Cardiac fibroblast (primary cell): ENCODE measurements at regions not wholly inside any gene's neighbourhood (a gene's known extent, or its start where the extent isn't known, plus 50 kb on each side); places are given as distances from the start of the nearest gene placed in this dataset.
A peak's percentile ranks its signal among the peaks of the same experiment; 100 is the strongest.

ENCODE experiments used
- DNase-seq, 2 donors: peaks; one replicate each; pipeline versions ENCODE4 v3.0.0 to v3.0.0-alpha.2; 2010; ENCODE audit warnings: low read depth in 2 of 2
- H3K4me3 ChIP-seq, 2 donors: replicated peaks in 1 of 2; 1 replicate in 1 of 2; 2 replicates in 1 of 2; pipeline ENCODE4 v1.5.1; 2011; ENCODE audit warnings: low read depth in 2 of 2, low read length in 2 of 2, mild to moderate bottlenecking in 2 of 2, moderate library complexity in 1 of 2
- CTCF ChIP-seq: IDR thresholded peaks from one replicate; pipeline ENCODE4 v1.5.1; 2011; ENCODE audit warnings: low read depth, mild to moderate bottlenecking, low read length, inconsistent platforms

DNA sequence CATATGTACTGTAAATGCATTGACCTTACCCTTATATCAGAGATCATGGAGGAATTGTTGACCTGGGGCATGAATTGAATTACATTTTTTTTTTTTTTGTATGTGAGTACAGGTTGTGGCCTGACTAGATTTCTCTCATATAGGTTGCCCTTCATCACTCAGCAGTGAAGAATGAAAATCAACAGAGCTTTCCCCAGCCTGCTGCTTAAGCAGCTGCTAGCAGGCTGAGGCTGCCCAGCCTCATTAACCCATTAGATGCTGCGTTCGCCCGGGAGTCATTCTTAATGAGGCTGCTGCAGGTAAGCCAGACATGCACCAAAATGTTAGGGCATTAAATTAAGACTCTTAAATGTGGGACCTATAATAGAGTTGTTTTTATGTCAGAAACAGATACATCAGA is 236.0 kb downstream of the ETNK1 start:
- no peak overlapping the region for H3K4me3 ChIP-seq
- TF ChIP-seq CTCF = no peak
- DNase-seq = no peak

GRCh38 chr12:22865822-22866221 is 240.9 kb downstream of the ETNK1 start:
- no peak overlapping the region for H3K4me3 ChIP-seq
- DNase-seq = no peak
- TF ChIP-seq CTCF = no peak

- DNase-seq = peak in 1 of 2 donors; percentile 45
- no peak for TF ChIP-seq CTCF
- H3K4me3 ChIP-seq = no peak overlapping the region
Measured at GRCh38 chr12:22866406-22866805, 241.4 kb downstream of the ETNK1 start.

GRCh38 chr12:22874151-22874550 is 249.2 kb downstream of the ETNK1 start:
- peak in 1 of 2 donors; percentile 48 for DNase-seq
- no peak for TF ChIP-seq CTCF
- no peak overlapping the region for H3K4me3 ChIP-seq

- H3K4me3 ChIP-seq = no peak overlapping the region
- TF ChIP-seq CTCF = no peak
- no peak for DNase-seq
Measured at GRCh38 chr12:22876262-22876661, 251.3 kb downstream of the ETNK1 start.

DNA sequence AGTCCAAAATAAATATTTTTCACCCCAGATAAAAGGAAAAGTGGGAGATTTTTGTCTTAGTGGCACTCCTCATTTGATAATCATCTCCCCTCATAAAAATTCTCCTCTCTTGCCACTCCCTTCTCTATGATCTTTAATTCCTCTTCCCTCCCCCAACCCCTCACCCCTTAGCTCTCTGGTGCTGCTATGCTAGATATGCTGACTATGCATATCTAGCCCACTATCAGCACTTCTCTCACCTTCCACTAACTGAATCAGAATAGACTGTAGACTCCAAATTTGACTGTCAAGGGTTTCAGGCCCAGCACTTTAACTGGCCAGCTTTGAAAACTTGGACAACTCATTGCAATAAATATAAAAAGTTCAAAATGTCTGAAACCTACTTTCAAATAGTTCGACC is 254.2 kb downstream of the ETNK1 start:
- H3K4me3 ChIP-seq = no peak overlapping the region
- DNase-seq = no peak
- TF ChIP-seq CTCF = no peak

DNA sequence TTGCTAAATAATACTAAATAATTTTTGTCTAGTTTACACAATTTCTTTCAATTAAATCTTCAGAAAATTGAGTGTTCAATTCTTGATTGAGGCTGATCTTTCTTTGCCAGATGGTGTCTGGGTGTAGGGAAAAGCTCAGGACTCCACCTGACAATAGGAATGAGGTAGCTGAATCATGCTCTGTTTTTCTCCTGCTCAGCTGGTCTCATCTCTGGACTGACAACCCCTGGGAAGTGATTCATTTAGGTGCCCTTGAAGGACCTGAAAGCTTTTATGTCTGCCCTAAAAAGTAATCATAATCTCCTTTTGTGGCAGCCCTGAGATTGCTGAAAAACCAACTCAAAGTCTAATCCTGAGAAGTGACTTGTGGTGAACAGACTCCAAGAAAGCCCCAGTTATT is 255.4 kb downstream of the ETNK1 start:
- no peak for DNase-seq
- no peak for TF ChIP-seq CTCF
- H3K4me3 ChIP-seq = no peak overlapping the region
